HG03139 (cell line): ENCODE measurements at regions not wholly inside any gene's neighbourhood (a gene's known extent, or its start where the extent isn't known, plus 50 kb on each side); places are given as distances from the start of the nearest gene placed in this dataset.
"Not testable (repeated sequence)": the region's sequence is repeated elsewhere in the genome, so short reads cannot be mapped to it uniquely, and the experiment has no call there.

Experiments used
- ATAC-seq: cut with Tn5 transposase; IDR thresholded peaks from one replicate; pipeline ENCODE4 v1.9.1; 2021; ENCODE audit not compliant: unreplicated experiment

- no peak for ATAC-seq
Measured at GRCh38 chr5:156019130-156019529, 307.8 kb upstream of the SGCD start.

DNA sequence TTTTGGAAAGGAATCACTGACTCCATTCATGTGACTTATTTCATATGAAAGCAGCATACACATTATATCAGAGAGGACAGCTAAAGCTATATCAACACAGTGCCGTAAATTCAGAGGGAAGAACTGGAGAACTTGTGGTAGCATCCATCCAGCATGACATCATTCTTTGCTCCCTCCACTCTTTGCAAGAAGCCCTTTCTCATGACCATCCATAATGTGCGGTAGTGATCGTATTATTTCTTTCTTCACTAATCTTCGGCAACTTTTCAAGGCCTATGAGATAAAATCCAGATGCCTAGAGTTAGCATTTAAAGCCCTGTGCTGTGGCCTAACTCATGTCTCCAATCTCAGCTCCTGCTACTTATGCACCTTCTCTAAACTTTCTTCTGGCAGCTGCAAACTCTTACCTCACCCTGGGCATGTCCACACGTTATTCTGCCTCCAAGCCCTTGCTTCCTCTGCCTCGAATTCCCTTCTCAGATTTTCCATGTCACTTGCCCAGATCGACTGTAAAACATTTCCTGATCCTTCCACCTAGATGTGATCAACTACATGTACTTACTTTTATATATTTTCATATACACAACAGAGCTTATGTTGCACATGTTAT, 307.3 kb upstream of the SGCD start:
- ATAC-seq = no peak

- no peak for ATAC-seq
Measured at GRCh38 chr5:156020647-156021046, 306.3 kb upstream of the SGCD start.

DNA sequence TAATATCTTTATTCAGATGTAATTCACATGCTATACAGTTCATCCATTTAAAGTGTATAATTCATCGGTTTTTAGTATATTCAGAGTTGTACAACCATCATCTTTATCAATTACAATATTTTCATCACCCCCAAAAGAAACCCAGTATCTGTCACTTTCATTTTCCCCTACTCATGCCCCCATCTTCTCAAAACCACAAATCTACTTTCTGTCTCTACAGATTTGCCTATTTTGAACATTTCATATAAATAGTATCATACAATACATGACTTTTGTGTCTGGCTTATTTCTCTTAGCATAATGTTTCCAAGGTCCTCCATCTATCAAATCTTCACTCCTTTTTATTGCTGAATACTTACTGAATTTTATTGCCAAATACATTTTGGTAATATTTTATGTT, 305.1 kb upstream of the SGCD start:
- ATAC-seq = no peak

GRCh38 chr5:156025656-156026055, 301.3 kb upstream of the SGCD start:
- no peak for ATAC-seq

DNA sequence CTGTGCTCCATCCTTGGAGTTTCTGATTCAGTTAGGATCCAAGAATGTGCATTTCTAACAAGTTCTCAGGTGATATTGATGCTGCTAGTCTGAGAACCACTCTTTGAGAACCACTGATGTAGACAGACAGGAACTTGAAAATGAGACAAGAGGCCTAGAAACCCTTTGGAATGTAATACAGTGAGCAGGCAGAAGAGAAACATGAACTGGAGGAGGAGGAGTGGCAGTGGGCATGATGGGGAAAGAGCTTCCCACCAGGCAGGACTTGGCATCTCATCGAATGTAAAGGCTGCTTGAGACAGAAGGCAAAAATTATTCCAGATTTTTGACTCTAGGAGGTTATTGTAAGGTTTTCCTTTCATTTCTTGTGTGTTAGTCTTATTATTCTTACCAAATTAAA, 295.8 kb upstream of the SGCD start:
- no peak for ATAC-seq

DNA sequence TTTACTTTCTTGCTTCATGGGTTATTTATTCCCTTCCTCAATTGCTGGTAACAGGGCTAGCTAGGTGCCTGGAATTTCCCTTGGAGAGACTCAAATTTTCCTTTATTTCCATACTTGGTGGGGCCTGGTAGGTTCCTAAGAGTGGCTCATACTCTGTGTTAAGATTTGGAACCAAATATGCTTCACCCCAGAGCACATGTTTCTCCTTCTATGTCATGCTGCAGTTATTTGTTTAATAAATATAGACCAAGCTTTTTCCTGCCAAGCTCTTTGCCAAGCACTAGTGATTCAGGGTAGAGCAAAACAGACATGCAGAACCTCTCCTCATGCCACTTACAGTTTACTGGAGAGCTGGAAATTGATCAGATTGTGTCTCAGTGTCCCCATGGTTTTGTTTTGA, 290.3 kb upstream of the SGCD start:
- ATAC-seq = no peak

GRCh38 chr5:156037151-156037909, 289.6 kb upstream of the SGCD start:
- ATAC-seq = no peak

- ATAC-seq = no peak
Measured at GRCh38 chr5:156042726-156043125, 284.2 kb upstream of the SGCD start.

- ATAC-seq = no peak
Measured at GRCh38 chr5:156043351-156043750, 283.6 kb upstream of the SGCD start.

DNA sequence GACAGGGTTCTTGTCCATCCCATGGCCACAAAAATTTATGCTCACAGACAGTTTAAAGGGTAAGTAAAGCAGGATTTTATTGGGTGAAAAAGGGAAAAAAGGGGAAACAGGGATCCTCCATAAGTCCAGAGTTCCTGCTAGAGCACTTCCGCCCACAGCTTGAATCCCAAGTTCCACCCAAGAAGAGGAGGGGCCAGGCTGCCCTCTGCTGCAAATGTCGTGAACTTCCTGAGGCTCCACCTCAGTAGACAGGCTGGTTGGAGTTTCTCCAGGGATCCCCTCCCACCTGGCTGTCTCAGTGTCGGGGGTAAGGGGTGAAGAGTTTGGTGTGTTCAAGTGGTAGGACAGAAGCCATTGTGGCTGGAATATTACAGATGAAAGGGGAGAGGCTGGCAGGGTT, 275.0 kb upstream of the SGCD start:
- ATAC-seq = no peak

- no peak for ATAC-seq
Measured at GRCh38 chr5:156052656-156053055, 274.3 kb upstream of the SGCD start.

DNA sequence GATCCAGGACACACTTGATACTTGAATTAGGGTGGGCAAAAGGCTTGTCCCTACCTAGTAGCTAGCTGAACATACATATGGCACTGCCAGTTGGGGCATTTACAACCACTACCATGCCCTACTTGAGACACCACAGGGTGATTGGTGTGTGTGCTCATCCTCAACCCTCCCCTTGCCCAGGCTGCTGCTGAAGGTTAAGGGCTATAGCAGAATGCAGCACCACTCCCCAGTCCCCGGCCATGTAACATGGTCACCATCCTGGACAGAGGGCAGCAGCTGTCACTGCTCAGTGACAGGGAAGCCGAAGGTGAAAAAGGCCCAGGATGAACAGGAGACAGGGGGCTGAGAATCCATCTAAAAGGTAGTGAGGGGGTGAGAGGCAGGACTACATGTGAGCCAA, 273.9 kb upstream of the SGCD start:
- no peak for ATAC-seq

DNA sequence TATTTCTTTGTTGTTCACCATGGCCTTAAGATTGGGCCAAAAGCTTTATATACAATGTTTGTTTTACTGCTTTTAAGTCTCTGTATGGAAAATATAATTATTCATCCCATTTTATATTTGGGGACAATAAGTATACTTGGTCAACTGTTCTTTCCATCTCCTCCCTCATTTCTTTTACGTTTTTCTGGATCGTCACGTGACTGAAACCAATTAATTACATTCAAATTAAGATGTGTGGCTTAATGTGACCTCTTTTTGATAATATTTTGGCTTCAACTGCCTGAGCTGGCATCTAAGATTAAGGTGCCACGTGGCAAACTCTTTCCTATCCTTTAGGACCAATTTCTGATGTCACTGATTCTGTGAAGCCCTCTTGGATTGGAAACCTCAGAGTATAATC, 250.1 kb upstream of the SGCD start:
- no peak for ATAC-seq

DNA sequence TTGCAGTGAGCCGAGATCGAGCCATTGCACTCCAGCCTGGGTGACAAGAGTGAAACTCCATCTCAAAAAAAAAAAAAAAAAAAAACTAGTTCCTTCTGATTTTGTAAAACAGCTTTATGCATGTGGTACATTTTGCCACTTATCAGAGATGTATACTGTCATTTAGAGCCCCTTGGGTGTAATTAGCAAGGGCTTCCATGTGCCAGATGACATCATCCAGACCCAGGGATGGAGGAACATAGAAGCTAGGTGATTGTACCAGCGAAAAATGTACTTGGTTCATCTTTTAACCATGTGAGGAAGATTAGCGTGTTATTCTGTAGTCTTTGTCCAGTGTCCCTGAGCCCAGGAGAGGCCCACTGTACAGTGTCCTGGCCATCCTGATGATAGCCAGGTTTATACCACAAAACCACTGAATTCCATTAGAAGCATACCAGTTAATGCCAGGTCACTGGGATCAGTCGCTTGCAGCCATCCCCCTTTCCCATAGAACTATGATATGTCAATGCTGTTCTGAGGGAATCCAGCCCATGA, 239.3 kb upstream of the SGCD start:
- no peak for ATAC-seq

DNA sequence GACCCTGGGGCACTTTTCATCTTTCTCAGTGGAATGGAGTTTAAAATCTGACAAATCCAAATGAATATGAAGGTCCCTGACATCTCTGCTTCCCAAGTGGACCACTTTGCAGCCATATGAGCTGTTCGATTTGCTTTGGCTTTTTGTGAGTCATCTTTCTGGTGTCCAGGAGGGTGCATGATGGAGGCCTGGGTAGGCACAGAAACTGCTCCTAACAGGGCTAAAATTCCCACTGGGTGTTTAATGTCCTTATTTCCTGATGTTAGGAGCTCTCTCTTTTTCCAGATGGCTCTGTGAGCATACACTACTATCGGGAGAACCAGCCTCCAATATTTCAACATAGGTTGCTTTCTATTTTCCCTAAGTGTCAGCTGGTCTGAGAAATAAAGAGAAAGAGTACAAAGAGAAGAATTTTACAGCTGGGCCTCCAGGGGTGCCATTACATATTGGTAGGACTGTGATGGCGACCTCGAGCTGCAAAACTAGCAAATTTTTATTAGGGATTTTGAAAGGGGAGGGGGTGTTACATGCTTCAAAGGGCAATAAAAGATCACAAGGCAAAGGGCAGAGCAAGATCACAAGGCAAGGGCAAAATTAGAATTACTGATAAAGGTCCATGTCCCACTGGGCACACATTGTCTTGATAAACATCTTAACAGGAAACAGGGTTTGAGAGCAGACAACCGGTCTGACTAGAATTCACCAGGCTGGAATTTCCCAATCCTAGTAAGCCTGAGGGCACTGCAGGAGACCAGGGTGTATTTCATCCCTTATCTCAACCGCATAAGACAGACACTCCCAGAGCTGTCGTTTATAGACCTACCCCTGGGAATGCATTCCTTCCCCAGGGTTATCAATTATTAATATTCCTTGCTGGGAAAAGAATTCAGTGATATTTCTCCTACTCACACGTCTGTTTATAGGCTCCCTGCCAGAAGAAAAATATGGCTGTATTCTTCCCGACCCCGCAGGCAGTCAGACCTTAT, 236.7 kb upstream of the SGCD start:
- not testable (repeated sequence) for ATAC-seq

GRCh38 chr5:156093024-156093423, 233.9 kb upstream of the SGCD start:
- ATAC-seq = no peak

DNA sequence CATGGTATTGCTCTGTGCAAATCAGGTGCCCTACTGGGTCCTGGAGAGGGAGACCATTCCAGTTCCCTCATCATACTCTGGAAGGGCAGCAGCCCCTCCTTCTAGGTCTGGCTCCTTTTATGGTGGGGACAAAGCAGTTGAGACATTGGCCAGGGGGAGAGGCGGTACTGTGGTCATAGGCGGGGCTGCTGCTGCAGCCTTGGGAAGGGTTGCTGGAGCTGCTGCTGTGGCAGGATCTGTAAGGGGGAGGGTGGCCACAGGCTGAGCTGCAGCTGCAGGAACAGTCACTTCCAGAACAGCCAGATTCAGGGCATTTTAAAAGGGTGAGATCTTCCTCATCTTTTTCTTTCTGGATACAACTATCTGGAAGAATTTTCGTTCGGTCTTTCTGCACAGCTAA, 233.0 kb upstream of the SGCD start:
- no peak for ATAC-seq

DNA sequence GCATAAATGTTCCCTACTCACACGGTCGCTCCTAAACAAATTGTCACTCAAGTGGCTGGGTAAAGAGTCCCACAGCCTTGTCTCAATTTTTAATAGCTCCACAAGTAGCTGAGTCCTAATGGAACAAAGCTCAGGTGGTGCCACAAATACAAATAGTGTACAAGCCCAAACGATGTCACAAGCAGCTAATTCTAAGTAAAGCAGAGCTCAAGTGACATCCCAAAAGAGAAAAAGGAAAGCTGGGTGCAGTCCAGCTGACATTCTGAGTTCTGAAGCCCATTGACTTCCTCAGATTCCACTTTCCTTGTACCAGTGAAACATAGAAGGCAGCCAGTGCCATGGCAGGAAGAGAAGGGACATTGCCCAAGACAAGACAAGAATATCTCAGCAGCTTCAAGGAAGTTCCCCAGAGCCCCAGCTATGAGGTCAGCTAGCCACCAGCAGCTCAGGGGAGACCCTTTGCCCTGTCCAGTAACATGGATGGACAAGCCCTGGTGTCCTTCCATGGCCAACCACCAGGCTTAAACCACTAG, 231.2 kb upstream of the SGCD start:
- ATAC-seq = no peak

- no peak for ATAC-seq
Measured at GRCh38 chr5:156096259-156096658, 230.7 kb upstream of the SGCD start.
